GM12874 (cell line): ENCODE measurements at regions not wholly inside any gene's neighbourhood (a gene's known extent, or its start where the extent isn't known, plus 50 kb on each side); places are given as distances from the start of the nearest gene placed in this dataset.

ENCODE experiments used
- TF ChIP-seq, protein P1 (sequence below): IDR thresholded peaks from 2 replicates; pipeline ENCODE4 v1.5.1; 2011; ENCODE audit warnings: low read depth, mild to moderate bottlenecking, control low read depth, low read length, moderate library complexity; ENCODE audit not compliant: insufficient read depth

DNA sequence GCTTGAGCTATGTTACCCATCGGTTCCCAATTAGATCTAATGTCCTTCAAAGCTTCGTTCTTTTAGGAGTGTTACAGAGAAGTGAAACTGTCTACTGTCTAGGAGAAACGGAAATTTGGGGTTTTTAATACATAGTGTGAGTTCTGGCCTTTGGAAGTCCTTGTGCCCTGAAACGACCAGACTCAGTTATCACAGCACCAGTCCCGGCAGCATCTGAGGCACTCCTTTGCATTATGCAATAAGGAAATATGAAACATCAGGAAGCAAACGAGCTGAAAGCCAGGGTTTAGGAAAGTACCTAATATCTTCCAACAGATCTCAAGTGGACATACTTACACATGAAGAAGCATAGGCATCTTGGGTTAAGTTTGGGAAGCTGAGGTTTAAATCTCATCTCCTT, 61.8 kb upstream of the ADGRF1 start:
- TF ChIP-seq, protein P1, sequence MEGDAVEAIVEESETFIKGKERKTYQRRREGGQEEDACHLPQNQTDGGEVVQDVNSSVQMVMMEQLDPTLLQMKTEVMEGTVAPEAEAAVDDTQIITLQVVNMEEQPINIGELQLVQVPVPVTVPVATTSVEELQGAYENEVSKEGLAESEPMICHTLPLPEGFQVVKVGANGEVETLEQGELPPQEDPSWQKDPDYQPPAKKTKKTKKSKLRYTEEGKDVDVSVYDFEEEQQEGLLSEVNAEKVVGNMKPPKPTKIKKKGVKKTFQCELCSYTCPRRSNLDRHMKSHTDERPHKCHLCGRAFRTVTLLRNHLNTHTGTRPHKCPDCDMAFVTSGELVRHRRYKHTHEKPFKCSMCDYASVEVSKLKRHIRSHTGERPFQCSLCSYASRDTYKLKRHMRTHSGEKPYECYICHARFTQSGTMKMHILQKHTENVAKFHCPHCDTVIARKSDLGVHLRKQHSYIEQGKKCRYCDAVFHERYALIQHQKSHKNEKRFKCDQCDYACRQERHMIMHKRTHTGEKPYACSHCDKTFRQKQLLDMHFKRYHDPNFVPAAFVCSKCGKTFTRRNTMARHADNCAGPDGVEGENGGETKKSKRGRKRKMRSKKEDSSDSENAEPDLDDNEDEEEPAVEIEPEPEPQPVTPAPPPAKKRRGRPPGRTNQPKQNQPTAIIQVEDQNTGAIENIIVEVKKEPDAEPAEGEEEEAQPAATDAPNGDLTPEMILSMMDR: no peak

DNA sequence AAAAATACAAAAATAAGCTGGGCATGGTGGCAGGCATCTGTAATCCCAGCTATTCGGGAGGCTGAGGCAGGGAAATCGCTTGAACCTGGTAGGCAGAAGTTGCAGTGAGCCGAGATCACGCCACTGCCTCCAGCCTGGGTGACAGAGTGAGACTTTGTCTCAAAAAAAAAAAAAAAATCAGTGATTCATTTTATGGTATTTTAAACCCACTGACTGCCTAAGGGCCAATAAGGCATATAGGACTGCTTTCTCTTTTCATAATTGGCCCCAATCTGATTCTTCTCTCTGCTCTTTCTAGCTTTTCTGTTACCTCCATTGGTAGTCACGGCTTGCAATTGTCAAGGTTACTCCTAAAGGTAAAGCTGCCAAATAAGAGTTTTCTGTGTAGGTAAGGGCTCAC, 60.2 kb upstream of the ADGRF1 start:
- TF ChIP-seq, protein P1: no peak

DNA sequence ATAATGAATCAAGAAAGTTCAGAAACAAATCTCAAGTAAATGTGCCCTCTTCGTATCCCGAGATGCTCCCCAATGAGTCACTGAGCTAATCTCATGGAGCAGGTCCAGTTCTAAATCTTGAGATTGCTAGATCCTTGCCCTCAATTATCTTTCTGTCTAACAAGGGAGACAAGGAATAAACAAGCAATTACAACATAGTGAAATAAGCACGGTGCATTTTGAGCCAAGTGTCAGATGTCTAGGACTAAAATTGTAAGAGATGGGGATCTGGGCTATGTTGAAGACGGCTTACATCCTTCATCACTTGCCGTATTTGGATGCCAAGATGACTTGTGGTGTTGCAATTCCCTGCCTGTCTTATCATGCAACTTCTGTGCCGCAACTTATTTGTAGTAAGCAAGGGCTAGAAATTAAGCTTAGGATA, 56.5 kb upstream of the ADGRF1 start:
- TF ChIP-seq, protein P1: no peak

DNA sequence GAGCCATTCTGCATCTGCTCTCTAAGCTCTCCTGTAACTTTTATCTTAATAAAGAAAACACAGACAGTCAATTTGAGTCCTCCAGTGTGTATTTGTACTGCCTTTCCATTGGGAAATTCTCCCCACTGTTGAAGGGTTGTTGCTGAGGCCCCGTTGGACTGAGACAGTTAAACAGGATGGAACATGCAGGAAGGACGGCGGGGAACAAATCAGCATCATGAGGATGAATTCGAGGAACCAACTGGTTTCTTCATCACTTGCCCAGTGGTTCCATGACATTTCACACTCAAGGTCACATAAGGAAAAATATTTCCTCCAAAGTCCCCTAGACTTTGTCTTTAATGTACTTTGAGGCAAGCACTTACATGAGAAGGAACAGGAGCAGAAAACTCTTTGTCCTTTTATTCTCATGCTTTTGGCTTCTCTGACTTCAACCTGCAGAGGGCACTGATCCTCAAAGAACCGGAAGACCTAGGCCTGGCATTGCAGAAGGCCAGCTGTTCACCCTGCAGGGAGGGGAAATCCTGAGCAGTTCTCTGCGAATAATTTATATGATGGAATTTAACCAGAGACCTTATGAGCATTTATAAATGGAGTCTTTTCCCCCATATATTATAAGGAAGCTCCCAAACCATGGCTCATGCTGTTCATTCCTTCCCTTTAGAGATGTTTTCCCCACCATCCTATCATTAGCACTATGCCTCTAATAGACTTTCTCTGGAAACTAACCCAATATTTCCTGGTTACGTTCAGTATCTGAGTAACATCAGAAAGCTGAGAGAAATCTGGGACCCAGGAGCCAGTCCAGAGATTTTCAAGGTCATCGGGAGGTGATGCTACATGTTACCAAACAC, 55.2 kb upstream of the ADGRF1 start:
- TF ChIP-seq, protein P1: peak; percentile 56

DNA sequence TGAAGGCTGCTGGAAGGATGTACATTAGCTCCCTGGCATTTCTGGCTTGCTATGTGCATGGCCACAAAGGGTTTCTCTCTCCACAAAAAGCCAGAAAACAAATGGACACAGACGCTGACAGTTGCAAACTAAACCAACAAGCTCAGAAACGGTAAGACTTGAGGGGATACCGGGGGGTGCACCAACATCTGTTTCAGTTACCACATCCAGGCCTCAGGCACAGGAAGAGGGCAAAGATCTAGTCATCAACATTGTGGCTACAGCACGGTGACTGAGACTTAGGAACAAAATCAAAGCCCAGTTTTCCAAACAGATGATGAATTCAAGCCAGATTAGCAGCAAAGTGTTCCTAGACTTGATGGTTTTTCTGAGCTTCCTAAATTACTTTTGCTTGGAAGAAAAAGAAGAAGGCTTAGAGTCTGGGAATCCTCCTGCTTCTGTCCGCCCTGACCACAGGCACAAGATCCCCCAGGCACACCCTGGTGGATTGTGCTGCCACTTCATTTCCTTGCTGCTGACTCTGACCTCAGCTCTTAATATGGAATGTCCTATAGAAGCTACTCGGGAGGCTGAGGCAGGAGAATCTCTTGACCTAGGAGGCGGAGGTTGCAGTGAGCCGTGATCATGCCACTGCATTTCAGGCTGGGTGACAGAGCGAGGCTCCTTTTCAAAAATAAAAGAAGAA, 54.2 kb upstream of the ADGRF1 start:
- TF ChIP-seq, protein P1: no peak

DNA sequence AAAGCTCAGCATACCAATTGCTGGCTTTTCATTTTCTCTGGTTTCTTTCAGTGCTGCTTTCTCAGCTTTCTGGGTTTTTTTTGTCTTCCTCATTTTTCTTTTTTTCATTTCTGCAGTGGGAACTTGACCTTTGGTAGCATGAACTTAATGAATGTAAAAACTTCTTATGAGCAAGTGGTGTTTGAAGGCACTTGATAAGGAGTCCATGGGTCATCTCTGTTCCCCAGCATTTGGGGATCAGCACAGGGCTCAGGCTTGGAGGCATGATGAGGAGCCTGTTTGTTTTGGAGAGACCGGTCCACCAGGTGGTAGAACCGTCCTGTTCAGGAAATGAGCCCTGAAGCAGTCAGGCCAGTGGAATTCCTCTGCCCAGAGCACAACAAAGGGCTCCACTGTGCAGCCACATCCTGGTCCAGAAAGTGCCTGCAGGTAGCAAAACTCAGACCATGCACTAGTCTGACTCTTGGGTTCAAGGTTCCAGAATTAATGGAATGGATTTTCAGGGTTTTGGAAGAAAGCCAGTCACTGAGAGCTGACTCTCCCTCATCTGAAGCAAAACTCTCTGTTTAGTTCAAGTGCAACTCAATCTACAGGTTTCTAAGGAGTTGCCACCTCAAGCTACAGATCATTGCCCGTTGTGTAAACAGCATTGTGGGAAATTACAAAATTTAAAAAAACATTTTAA, 52.3 kb upstream of the ADGRF1 start:
- TF ChIP-seq, protein P1: no peak

DNA sequence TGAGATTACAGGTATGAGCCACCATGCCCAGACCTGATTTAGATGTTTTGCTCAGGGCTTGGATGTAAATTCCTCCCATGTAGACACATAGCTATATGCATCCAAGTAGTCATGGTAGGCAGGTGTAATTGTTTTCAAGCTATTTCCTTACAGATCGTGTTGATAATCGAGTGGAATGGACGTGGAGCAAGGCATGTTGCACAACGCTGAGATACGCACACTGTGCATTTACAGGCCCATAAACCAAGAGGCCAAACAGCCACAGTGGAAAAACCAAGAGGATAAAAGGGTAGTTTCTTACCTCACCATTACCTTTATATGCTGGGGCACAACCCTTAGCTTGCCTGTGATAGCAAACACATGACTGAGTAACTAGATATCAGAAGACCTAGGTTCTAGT, 51.0 kb upstream of the ADGRF1 start:
- TF ChIP-seq, protein P1: no peak
